HG02763 (cell line): ENCODE measurements at regions not wholly inside any gene's neighbourhood (a gene's known extent, or its start where the extent isn't known, plus 50 kb on each side); places are given as distances from the start of the nearest gene placed in this dataset.
"Not testable (repeated sequence)": the region's sequence is repeated elsewhere in the genome, so short reads cannot be mapped to it uniquely, and the experiment has no call there.

ENCODE experiments used
- ATAC-seq: cut with Tn5 transposase; IDR thresholded peaks from one replicate; pipeline ENCODE4 v1.9.1; 2021; ENCODE audit warnings: mild to moderate bottlenecking, moderate library complexity; ENCODE audit not compliant: unreplicated experiment

GRCh38 chrX:769796-770195 lies 139.2 kb downstream of the SHOX start:
- no peak for ATAC-seq

- no peak for ATAC-seq
Observed at GRCh38 chrX:768596-768995, 138.0 kb downstream of the SHOX start.

- no peak for ATAC-seq
Observed at GRCh38 chrX:758917-759316, 128.3 kb downstream of the SHOX start.

- ATAC-seq: no peak
Observed at GRCh38 chrX:750812-751211, 120.2 kb downstream of the SHOX start.

- ATAC-seq: no peak
Observed at GRCh38 chrX:750263-750662, 119.7 kb downstream of the SHOX start.

GRCh38 chrX:747176-747575 lies 116.6 kb downstream of the SHOX start:
- no peak for ATAC-seq

GRCh38 chrX:739611-740010 lies 109.0 kb downstream of the SHOX start:
- ATAC-seq: no peak

- ATAC-seq: not testable (repeated sequence)
Observed at GRCh38 chrX:737021-737420, 106.4 kb downstream of the SHOX start.

- ATAC-seq: no peak
Observed at GRCh38 chrX:734362-734761, 103.8 kb downstream of the SHOX start.

- ATAC-seq: no peak
Observed at GRCh38 chrX:733961-734360, 103.4 kb downstream of the SHOX start.

GRCh38 chrX:729583-730409 lies 99.2 kb downstream of the SHOX start:
- no peak for ATAC-seq

- not testable (repeated sequence) for ATAC-seq
Observed at GRCh38 chrX:729101-729500, 98.5 kb downstream of the SHOX start.

GRCh38 chrX:728639-729038 lies 98.0 kb downstream of the SHOX start:
- not testable (repeated sequence) for ATAC-seq

GRCh38 chrX:727738-728621 lies 97.4 kb downstream of the SHOX start:
- no peak for ATAC-seq

GRCh38 chrX:725971-726370 lies 95.4 kb downstream of the SHOX start:
- no peak for ATAC-seq

GRCh38 chrX:724256-724655 lies 93.7 kb downstream of the SHOX start:
- no peak for ATAC-seq

- no peak for ATAC-seq
Observed at GRCh38 chrX:723781-724180, 93.2 kb downstream of the SHOX start.

- ATAC-seq: no peak
Observed at GRCh38 chrX:721354-721753, 90.8 kb downstream of the SHOX start.

- no peak for ATAC-seq
Observed at GRCh38 chrX:720825-721224, 90.2 kb downstream of the SHOX start.

- no peak for ATAC-seq
Observed at GRCh38 chrX:720250-720649, 89.7 kb downstream of the SHOX start.

- no peak for ATAC-seq
Observed at GRCh38 chrX:716136-716535, 85.5 kb downstream of the SHOX start.

- no peak for ATAC-seq
Observed at GRCh38 chrX:714131-714530, 83.5 kb downstream of the SHOX start.
